ENCODE measurements at regions not wholly inside any gene's neighbourhood (a gene's known extent, or its start where the extent isn't known, plus 50 kb on each side); places are given as distances from the start of the nearest gene placed in this dataset.

DNA sequence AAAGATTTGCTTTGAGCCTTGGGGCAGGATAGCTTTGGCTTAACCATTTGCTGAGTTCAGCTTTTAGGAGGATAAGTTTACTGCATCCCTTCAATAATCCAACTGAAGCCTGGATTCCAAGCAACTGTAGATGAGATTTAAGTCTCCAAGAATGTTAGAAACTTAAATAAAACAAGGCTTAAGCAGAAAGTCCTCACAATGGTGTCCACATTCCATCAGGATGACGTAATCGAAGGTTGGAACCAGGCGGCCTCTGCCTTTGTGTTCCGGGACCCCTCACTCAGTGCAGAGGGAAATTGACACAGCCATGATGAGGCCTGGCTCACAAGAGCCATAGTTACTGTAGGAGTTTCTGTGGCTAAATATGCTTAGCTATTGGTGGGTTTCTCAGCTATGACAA is 260.4 kb downstream of the LPIN1 start:
- TF ChIP-seq, protein P1, sequence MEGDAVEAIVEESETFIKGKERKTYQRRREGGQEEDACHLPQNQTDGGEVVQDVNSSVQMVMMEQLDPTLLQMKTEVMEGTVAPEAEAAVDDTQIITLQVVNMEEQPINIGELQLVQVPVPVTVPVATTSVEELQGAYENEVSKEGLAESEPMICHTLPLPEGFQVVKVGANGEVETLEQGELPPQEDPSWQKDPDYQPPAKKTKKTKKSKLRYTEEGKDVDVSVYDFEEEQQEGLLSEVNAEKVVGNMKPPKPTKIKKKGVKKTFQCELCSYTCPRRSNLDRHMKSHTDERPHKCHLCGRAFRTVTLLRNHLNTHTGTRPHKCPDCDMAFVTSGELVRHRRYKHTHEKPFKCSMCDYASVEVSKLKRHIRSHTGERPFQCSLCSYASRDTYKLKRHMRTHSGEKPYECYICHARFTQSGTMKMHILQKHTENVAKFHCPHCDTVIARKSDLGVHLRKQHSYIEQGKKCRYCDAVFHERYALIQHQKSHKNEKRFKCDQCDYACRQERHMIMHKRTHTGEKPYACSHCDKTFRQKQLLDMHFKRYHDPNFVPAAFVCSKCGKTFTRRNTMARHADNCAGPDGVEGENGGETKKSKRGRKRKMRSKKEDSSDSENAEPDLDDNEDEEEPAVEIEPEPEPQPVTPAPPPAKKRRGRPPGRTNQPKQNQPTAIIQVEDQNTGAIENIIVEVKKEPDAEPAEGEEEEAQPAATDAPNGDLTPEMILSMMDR (IDR thresholded peaks at IDR 0.05): no peak
- TF ChIP-seq POLR2A (IDR thresholded peaks at IDR 0.05) (no peak), EP300 (IDR thresholded peaks at IDR 0.05) (no peak), POLR2AphosphoS5 (IDR thresholded peaks at IDR 0.05) (no peak)

All from suprapubic skin (tissue), 4 donors.